NOMO-1 (cell line): ENCODE measurements at regions not wholly inside any gene's neighbourhood (a gene's known extent, or its start where the extent isn't known, plus 50 kb on each side); places are given as distances from the start of the nearest gene placed in this dataset.

Experiments used
- DNase-seq, 2 experiments: peaks; one replicate each; lab custom pipeline; 2025; ENCODE audit not compliant: unreplicated experiment in 2 of 2; lab: John Stamatoyannopoulos, UW

DNA sequence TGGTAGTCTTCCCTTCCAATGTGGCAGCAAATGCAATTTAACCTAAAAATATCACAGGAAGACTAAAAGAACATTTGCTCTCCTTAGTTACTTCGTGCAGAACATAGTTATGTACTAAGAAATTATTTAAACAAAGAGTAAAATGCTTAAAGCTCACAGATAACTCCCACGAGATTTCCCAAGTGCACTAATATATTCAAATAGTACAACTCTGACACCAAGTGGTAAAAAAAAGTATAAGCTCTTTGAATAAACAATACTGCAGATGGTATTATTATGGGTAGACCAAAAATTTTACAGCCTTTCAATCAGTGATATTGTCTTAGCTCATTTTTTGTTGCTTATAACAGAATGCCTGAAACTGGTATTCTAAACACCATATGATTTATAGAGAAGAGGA, 52.8 kb upstream of the FILIP1 start:
- DNase-seq: peak in 1 of 2 experiments; percentile 21

DNA sequence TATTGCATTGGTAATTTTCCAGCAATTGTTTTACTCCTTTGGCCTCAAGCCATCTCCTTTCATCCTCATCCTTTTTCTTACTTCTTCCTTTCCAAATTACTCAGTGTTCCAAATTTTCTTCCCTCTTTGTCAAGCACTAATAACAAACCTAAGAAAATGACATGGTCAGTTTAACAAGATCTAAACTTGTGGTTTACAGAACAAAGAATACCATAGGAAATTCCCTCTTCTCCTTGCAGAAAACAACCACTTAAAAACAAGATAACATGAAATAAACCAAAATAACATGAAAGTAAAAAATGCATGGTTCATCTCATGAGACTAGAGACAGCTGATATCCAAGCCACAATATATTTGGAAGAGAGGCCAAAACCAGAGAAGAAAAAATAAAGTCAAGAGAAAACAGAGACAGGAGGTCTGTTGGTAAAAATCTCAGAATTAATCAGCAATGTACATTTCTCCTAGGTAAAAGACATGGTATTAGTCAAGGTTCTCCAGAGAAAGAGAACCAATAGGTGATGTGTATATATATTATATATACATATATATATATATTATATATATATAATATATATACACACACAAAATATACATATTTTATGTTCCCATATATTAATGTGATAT, 51.0 kb upstream of the SENP6 start:
- no peak for DNase-seq

DNA sequence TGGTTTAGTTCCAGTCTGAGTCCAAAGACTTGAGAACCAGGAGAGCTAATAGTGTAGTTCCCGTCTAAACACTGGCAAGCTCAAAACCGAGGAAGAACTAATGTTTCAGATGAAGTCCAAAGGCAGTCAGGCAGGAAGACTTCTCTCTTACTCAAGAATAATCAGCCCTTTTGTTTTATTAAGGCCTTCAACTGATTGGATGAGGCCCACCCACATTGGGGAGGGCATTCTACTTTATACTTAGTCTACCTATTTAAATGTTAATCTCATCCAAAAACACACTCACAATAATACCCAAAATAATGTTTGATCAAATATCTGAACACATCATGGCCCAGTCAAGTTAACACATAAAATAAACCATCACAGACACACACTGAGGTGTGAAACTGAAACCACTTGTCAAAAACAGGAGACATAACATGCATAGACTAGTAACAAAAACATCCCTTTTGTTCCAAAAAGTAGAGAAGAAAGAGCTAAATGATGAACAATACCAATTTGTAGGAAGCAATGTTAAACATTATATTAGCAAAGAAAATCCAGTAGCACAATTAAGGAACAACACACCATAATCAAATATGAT, 50.2 kb upstream of the SENP6 start:
- DNase-seq: no peak
